ENCODE measurements at regions not wholly inside any gene's neighbourhood (a gene's known extent, or its start where the extent isn't known, plus 50 kb on each side); places are given as distances from the start of the nearest gene placed in this dataset.
"Not testable (repeated sequence)": the region's sequence is repeated elsewhere in the genome, so short reads cannot be mapped to it uniquely, and the experiment has no call there.

DNA sequence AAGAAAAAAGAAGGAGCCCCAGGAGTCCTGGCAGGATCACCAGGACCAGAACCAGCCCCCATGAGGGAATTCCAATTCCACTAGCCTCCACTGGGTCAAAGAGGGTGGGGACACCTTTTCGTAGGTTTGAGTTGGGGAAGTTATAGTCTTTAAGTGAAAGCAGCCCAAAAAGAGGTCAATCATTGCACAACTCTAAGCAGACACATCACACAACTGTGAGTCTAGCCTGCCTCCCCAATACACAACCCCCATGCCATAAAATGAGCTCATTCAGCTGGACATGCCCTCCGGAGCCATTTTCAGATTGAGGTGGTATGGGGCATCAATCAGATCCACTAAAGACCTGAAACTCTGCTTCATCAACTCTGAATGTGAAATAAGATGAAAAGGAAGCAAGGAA, 179.9 kb downstream of the NPHP4 start:
- no peak for DNase-seq

- DNase-seq, result no peak
These were observed 180.8 kb downstream of the NPHP4 start for GRCh38 chr1:5811419-5811818.

DNA sequence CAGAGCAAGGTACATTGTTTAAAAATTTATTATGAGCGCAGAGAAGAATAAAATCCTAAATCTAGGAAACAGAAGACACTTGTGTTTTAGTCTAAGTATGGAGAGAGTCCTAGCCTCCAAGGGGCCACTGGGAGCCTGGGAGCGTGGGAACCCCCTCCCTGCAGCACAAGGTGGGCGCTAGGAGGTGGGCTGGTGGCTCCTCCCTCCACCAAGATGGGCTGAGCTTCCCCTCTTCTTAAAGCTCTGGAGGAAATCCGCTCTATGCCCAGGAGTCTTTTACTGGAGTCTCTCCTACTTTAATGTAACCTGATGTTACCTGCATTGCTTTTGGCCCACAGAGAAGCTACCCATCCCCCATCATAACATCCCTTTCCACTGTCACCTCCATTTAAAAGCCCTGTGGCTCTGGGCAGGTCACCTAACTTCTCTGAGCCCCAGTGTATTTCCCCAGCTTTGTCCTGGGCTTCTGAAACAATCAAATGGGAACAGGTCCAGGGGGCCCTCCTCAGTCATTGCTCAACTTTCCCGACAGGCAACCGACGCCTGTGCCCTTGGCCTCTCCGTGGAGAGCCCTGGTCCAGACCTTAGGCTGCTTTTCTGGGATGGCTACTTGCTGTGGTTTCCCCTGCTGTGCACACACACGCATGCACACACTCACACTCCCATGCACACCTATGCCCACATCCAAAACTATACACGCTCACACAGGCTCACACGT, 181.5 kb downstream of the NPHP4 start:
- DNase-seq, result no peak

DNA sequence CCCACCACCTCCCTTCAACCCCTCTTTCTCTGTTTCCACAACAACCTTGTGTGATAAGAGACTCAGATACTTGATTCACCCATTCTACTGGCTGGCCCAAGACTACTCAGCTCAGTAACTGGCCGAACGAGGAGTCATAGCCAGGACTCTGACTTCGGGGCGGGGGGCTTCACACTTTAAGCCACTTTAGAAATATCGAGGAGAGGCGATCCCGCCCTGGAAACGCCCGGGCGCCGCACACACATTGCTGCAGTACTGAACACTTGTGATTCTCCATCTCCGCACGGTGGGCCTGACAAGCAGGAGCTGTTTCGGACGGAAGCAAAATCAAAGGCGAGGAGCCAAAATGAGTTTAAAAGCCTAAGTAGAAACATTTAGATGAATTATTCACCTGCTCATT, 182.1 kb downstream of the NPHP4 start:
- DNase-seq, result no peak

- no peak for DNase-seq
These were observed 182.9 kb downstream of the NPHP4 start for GRCh38 chr1:5809207-5809788.

DNA sequence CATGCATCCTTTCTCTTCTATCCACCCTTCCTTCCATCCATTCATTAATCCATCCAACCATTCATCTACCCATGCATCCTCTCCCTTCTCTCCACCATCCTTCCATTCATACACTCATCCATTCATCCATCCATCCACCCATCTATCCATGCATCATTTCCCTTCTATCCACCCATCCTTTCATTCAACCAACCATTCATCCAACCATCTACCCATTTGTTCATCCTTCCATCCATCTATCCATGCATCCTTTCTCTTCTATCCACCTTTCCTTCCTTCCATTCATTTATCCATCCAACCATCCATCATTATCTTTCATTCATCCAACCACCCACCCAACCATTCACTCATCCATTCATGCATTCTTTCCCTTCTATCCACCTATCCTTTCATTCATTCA, 188.4 kb downstream of the NPHP4 start:
- DNase-seq, result no peak

GRCh38 chr1:5802606-5803005, 189.6 kb downstream of the NPHP4 start:
- DNase-seq, result no peak

GRCh38 chr1:5798904-5799303, 193.3 kb downstream of the NPHP4 start:
- DNase-seq, result no peak

GRCh38 chr1:5798151-5798730, 194.0 kb downstream of the NPHP4 start:
- DNase-seq, result no peak

GRCh38 chr1:5796028-5796427, 196.2 kb downstream of the NPHP4 start:
- DNase-seq, result no peak

DNA sequence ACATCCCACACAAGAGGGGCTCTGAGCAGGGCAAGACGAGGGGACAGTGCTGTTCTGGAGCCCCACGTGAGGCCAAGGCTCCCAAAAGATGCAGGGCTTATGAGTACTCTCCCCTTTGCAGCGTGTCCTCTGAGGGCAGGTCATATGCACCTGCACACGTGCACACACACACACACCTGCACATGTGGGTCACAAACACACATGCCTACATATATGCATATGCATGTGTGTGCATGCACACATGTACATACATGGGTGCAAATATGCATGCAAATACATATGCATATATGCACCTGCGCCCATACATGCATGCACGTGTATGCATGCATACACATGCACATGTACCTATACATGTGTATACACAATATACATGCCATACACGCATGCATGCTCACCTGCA, 197.9 kb downstream of the NPHP4 start:
- DNase-seq, result no peak

GRCh38 chr1:5793516-5793915, 198.7 kb downstream of the NPHP4 start:
- DNase-seq, result no peak

- DNase-seq, result no peak
These were observed 211.1 kb downstream of the NPHP4 start for GRCh38 chr1:5781079-5781478.

- no peak for DNase-seq
These were observed 211.9 kb downstream of the NPHP4 start for GRCh38 chr1:5780324-5780716.

DNA sequence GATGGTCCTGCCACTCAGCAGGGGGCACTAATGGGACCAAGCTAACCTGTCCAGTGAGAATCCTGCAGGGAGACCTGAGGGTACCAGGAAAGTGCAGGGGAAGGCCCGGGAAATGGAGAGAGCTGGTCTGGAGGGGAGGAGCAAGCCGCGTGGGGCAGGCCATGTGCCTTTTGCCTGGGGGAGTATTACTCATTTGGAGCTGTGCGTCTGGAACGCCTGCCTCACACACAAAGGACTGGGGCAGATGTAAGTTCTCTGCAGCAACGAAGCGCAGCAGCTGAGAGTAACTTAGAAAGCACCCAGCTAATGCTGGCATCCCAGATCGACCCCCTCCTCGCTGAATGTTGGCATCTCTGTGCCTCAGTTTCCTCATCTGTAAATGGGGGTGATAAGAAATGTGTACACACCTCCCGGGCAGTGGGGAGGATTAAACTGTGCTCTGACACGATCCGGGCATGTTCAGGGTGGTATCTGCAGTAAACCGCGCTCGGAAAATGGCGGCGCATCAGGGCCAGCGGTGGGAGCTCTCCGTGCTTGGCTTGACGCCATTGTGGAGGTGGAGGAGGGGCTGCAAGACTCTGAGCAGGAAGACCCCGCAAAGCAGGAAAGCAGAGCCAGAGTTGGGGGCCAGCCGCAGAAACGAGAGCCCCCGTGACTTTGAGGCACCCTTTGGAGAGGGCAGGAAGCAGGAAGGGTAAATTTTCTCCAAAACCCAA, 212.5 kb downstream of the NPHP4 start:
- no peak for DNase-seq

GRCh38 chr1:5776035-5776550, 216.1 kb downstream of the NPHP4 start:
- no peak for DNase-seq

GRCh38 chr1:5774019-5774418, 218.2 kb downstream of the NPHP4 start:
- no peak for DNase-seq

- no peak for DNase-seq
These were observed 220.4 kb downstream of the NPHP4 start for GRCh38 chr1:5771788-5772187.

DNA sequence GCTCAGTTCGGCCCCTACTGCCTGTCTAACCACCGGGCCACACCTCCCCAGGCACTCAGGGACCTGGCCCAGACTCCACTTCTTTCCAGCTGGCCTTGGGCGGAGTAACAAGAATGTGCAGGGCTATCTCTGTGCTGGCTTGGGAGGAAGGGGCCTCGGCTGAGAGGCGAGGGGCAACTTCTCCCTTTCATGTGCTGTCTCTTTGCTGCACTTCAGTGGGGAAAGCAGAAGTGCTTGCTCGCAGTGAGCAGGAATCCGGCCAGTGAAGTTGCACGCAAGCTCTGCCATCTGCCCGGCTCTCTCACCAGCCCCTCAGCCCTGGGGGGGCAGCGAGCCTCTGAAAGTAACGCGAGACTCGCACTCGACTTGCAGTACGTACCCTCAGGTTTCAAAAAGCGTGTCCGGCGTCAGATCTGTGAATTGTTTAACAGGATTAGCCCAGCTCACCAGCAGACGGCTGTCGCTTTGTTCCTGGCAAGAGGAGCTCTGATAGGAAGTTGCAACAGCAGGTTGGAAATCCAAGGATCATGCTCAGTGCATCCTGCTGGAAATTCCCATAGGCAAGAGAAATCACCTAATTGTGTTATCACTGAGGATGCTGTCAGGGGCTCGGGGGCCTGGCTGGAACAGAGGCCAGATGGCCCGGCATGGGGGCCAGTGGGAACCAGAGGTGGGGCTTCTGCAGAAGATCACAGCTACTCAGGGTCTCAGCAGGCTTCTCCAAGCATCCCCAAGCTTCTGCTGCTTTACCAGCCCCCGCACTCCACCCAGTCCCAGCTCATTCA, 221.1 kb downstream of the NPHP4 start:
- no peak for DNase-seq

GRCh38 chr1:5769760-5770159, 222.5 kb downstream of the NPHP4 start:
- DNase-seq, result no peak

- DNase-seq, result no peak
These were observed 223.1 kb downstream of the NPHP4 start for GRCh38 chr1:5769146-5769545.

GRCh38 chr1:5768014-5768413, 224.2 kb downstream of the NPHP4 start:
- no peak for DNase-seq

DNA sequence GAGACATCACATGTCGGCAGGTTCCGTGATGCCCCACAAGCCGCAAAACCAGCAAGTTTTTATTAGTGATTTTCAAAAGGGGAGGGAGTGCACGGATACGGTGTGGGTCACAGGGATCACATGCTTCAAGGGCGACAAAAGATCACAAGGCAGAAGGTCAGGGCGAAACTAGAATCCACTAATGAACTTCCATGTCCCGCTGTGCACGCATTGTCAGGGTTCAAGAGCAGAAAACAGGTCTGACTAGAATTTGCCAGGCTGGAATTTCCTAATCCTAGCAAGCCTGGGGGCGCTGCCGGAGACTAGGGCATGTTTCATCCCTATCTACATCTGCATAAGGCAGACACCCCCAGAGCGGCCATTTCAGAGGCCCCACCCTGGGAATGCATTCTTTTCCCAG, 225.2 kb downstream of the NPHP4 start:
- DNase-seq, result not testable (repeated sequence)
